ENCODE measurements at regions not wholly inside any gene's neighbourhood (a gene's known extent, or its start where the extent isn't known, plus 50 kb on each side); places are given as distances from the start of the nearest gene placed in this dataset.
A peak's percentile ranks its signal among the peaks of the same experiment; 100 is the strongest.

DNA sequence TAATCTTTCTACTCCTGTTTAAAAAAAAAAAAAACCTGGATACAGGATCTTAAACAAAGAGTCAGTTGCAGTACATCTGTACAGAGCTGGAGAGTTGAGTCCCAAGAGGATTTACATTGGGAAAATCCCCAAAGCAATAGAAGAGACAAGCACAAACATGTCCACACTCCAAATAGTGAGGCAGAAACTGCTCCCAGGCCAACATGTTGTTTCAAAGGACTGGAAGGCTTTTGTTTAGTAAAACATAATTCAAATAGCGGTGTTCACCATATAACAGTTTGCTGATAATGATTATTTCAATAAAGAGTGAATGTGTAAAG is 425.4 kb downstream of the ADGRL2 start:
- no peak for TF ChIP-seq CTCF (conservative IDR thresholded peaks at IDR 0.05)
- no peaks in the 10 kb centered on the region for H3K27me3 Mint-ChIP-seq (ENCODE audit: low read depth)
- H3K9me3 Mint-ChIP-seq, result peaks cover under 1% of the 10 kb centered on the region
- peaks cover 36% of the 10 kb centered on the region for H3K4me1 Mint-ChIP-seq
- DNase-seq (ENCODE audit: low read depth, low spot score), result no peak
- H3K4me3 Mint-ChIP-seq, result no peak overlapping the region
- no peaks in the 10 kb centered on the region for H3K36me3 Mint-ChIP-seq (ENCODE audit: low read depth)
- H3K27ac Mint-ChIP-seq (ENCODE audit: unreplicated experiment), result no peak overlapping the region

DNA sequence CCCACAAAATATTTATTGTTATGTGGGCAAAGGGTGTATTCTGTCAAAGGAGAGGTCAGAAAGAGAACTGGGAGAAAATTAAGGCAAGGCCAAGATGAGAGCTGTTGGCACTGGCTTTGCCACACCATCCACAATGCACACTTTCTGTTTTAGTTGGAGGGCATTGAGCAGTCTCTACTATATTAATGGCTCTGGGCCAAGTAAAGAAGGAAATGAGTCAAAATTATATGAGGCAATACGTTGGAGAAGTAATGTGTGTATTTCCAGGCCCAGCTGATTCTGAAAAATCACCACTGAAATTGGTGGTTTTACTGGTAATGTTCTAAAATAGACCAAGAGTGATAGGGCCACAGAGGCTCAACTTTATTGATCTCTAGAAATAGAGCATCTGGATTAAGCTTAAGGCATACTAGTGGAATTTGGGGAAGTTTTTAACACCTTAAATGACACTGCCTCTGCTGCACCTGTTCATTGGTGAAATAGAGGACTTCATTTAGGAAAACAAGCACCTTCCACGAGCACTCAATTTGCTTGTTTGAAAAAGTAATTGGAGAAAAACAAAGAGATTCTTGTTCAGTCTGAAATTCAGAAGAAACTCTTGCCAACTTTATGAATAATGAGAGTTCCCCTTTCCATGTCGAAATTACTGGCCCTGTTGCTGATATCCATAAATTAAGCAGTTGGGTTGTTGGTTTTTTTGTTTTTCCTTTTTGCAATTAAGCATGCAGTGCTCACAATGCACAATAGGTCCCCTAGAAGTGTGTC is 424.9 kb downstream of the ADGRL2 start:
- H3K27me3 Mint-ChIP-seq (ENCODE audit: low read depth), result no peaks in the 10 kb centered on the region
- H3K9me3 Mint-ChIP-seq, result no peaks in the 10 kb centered on the region
- H3K4me1 Mint-ChIP-seq, result peaks cover 33% of the 10 kb centered on the region
- H3K4me3 Mint-ChIP-seq, result no peak overlapping the region
- no peak overlapping the region for H3K27ac Mint-ChIP-seq (ENCODE audit: unreplicated experiment)
- no peaks in the 10 kb centered on the region for H3K36me3 Mint-ChIP-seq (ENCODE audit: low read depth)
- no peak for DNase-seq (ENCODE audit: low read depth, low spot score)
- TF ChIP-seq CTCF (conservative IDR thresholded peaks at IDR 0.05), result no peak

DNA sequence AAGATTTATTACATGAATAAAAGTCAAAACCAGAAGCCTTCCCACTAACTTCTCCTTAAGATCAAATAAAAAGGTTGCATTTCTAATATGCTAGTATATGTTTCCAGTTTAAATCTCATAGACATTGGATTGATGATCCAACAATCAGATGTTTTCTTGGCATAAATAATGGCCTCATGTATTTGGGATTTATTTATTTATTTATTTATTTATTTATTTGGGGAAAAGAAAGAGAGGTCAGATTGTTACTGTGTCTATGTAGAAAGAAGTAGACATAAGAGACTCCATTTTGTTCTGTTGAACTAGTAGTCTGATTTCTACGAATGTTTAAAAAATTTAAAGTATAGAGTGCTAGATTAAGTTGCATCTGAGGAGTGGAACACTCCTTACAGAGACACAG is 422.4 kb downstream of the ADGRL2 start:
- H3K27me3 Mint-ChIP-seq (ENCODE audit: low read depth), result no peaks in the 10 kb centered on the region
- H3K27ac Mint-ChIP-seq (ENCODE audit: unreplicated experiment), result no peak overlapping the region

DNA sequence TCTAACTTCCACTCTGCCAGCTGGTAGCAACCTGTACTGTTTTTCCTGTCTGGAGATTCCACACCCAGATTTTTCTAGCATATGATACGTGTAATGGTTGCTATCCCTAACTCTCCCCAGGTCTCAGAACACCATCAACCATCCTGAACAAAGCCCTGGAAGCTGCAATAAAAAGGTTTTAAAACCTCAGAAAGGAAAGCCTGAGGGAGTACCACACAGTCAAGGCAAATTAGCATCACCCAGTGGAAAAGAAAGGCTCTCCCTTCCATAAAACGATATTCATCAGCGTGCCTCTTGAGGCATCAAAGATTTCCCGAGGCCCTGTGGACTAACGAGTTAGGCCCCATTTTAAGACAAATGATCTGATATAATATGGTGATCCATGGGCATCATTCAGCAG is 421.0 kb downstream of the ADGRL2 start:
- Mint-ChIP-seq H3K9me3 (no peaks in the 10 kb centered on the region), H3K27ac (ENCODE audit: unreplicated experiment) (no peak overlapping the region), H3K27me3 (ENCODE audit: low read depth) (no peaks in the 10 kb centered on the region), H3K4me3 (no peak overlapping the region), H3K4me1 (peaks cover 8% of the 10 kb centered on the region), H3K36me3 (ENCODE audit: low read depth) (no peaks in the 10 kb centered on the region)
- no peak for DNase-seq (ENCODE audit: low read depth, low spot score)
- no peak for TF ChIP-seq CTCF (conservative IDR thresholded peaks at IDR 0.05)

More for the DNA sequence above, 422.4 kb downstream of the ADGRL2 start:
- H3K4me3 Mint-ChIP-seq, result no peak overlapping the region
- peaks cover 17% of the 10 kb centered on the region for H3K4me1 Mint-ChIP-seq
- no peaks in the 10 kb centered on the region for H3K9me3 Mint-ChIP-seq
- DNase-seq (ENCODE audit: low read depth, low spot score), result no peak
- no peaks in the 10 kb centered on the region for H3K36me3 Mint-ChIP-seq (ENCODE audit: low read depth)
- TF ChIP-seq CTCF (conservative IDR thresholded peaks at IDR 0.05), result no peak

DNA sequence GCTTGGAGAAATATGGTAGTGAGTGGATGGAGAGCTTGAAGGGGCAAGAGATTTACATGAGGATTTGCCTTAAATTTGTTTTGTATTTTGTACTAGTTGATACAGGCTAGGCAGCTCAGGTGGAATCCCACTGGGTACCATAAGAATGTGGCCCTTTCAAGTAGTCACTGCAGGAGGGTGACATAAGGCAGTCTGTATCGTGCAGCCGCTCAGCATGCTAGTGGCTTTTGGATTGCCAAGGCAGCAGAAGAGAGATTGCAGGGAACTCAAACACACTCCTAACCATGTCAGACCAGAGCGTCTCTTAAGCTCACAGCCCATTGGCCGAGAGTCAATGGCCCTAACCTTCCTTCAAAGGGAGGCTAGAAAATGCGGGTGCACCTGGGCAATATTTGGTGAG is 420.0 kb downstream of the ADGRL2 start:
- H3K4me1 Mint-ChIP-seq, result peaks cover 4% of the 10 kb centered on the region

More for the DNA sequence above, 420.0 kb downstream of the ADGRL2 start:
- TF ChIP-seq CTCF (conservative IDR thresholded peaks at IDR 0.05), result no peak
- no peak for DNase-seq (ENCODE audit: low read depth, low spot score)
- Mint-ChIP-seq H3K36me3 (ENCODE audit: low read depth) (no peaks in the 10 kb centered on the region), H3K27ac (ENCODE audit: unreplicated experiment) (peak overlapping the region; percentile 9), H3K4me3 (no peak overlapping the region), H3K27me3 (ENCODE audit: low read depth) (no peaks in the 10 kb centered on the region), H3K9me3 (no peaks in the 10 kb centered on the region)
